ENCODE measurements at regions not wholly inside any gene's neighbourhood (a gene's known extent, or its start where the extent isn't known, plus 50 kb on each side); places are given as distances from the start of the nearest gene placed in this dataset.

- CTCF ChIA-PET, result no interaction called here
These were observed 586.1 kb downstream of the FRK start for GRCh38 chr6:115474443-115475041.

GRCh38 chr6:115468272-115469005 lies 592.3 kb downstream of the FRK start:
- no TSS peak for BruUV-seq (replicated peaks)
- ChIA-PET POLR2A (no interaction called here), CTCF (no interaction called here)
- H3K4me3 ChIP-seq (ENCODE audit: low read depth in 2 of 2, low read length in 2 of 2), result no peak overlapping the region
- TF ChIP-seq TCF7L2 (IDR thresholded peaks at IDR 0.05; ENCODE audit: low read depth, low read length) (no peak), SIN3A (IDR thresholded peaks at IDR 0.05; ENCODE audit: borderline replicate concordance, insufficient read depth, low read depth, low read length) (no peak), REST (IDR thresholded peaks at IDR 0.05; ENCODE audit: insufficient read depth in 1 of 2, low read depth in 2 of 2, low read length in 1 of 2) (no peak)
- no peak for DNase-seq (ENCODE audit: low read depth, low spot score)
- no peaks in the 10 kb centered on the region for H3K4me1 ChIP-seq (ENCODE audit: control insufficient read depth, insufficient read depth, low read length)
- no peak overlapping the region for H3K27ac ChIP-seq (ENCODE audit: low read length)
- intact Hi-C loops (cut with micrococcal nuclease; ENCODE audit: unreplicated experiment) (no loop called here), in situ Hi-C loops (cut with HindIII; ENCODE audit: low pct_unique_long_range_greater_than_20kb, low sequenced_read_pairs) (no loop called here)
- 0 out of 2 replicates have a peak, but pooled peaks cover 4% of the 10 kb centered on the region for H3K9me3 ChIP-seq (ENCODE audit: control insufficient read depth, insufficient read depth, low read depth, low read length)
- no peaks in the 10 kb centered on the region for H3K27me3 ChIP-seq (ENCODE audit: control insufficient read depth, insufficient read depth, low read length)
- H3K36me3 ChIP-seq (ENCODE audit: control insufficient read depth, insufficient read depth, low read length), result no peaks in the 10 kb centered on the region
- no peak for ATAC-seq

More at GRCh38 chr6:115474443-115475041, 586.1 kb downstream of the FRK start:
- no peaks in the 10 kb centered on the region for H3K4me1 ChIP-seq (ENCODE audit: control insufficient read depth, insufficient read depth, low read length)
- in situ Hi-C loops (cut with HindIII; ENCODE audit: low pct_unique_long_range_greater_than_20kb, low sequenced_read_pairs) (no loop called here), intact Hi-C loops (cut with micrococcal nuclease; ENCODE audit: unreplicated experiment) (no loop called here)
- no peaks in the 10 kb centered on the region for H3K36me3 ChIP-seq (ENCODE audit: control insufficient read depth, insufficient read depth, low read length)
- H3K9me3 ChIP-seq (ENCODE audit: control insufficient read depth, insufficient read depth, low read depth, low read length), result 0 out of 2 replicates have a peak, but pooled peaks cover 4% of the 10 kb centered on the region
- no peak overlapping the region for H3K4me3 ChIP-seq (ENCODE audit: low read depth in 2 of 2, low read length in 2 of 2)
- no peak for DNase-seq (ENCODE audit: low read depth, low spot score)
- H3K27ac ChIP-seq (ENCODE audit: low read length), result no peak overlapping the region
- BruUV-seq (replicated peaks), result no TSS peak
- no peaks in the 10 kb centered on the region for H3K27me3 ChIP-seq (ENCODE audit: control insufficient read depth, insufficient read depth, low read length)
- TF ChIP-seq POLR2AphosphoS5 (IDR thresholded peaks at IDR 0.05; ENCODE audit: low read depth, low read length) (no peak), SIN3A (IDR thresholded peaks at IDR 0.05; ENCODE audit: borderline replicate concordance, insufficient read depth, low read depth, low read length) (no peak), TCF7L2 (IDR thresholded peaks at IDR 0.05; ENCODE audit: low read depth, low read length) (no peak), CTCF (IDR thresholded peaks at IDR 0.05) (no peak), REST (IDR thresholded peaks at IDR 0.05; ENCODE audit: insufficient read depth in 1 of 2, low read depth in 2 of 2, low read length in 1 of 2) (no peak)
- no peak for ATAC-seq
- POLR2A ChIA-PET, result no interaction called here
